ENCODE measurements at regions not wholly inside any gene's neighbourhood (a gene's known extent, or its start where the extent isn't known, plus 50 kb on each side); places are given as distances from the start of the nearest gene placed in this dataset.

GRCh38 chr2:234285541-234285940 is 211.3 kb downstream of the ARL4C start:
- Histone ChIP-seq H3K36me3 (ENCODE audit: insufficient read depth, low read length) (no peaks in the 10 kb centered on the region), H3K9me2 (replicated peaks; ENCODE audit: low read depth, low read length) (no peaks in the 10 kb centered on the region), H3K4me3 (ENCODE audit: low read length, poor library complexity, severe bottlenecking) (no peak overlapping the region), H2AFZ (ENCODE audit: low read length) (no peak overlapping the region), H3K27me3 (ENCODE audit: insufficient read depth, low read length, poor library complexity, severe bottlenecking) (no peaks in the 10 kb centered on the region), H3K4me2 (ENCODE audit: low read depth, low read length, poor library complexity, severe bottlenecking) (no peak overlapping the region), H3K79me2 (ENCODE audit: insufficient read depth, low read length) (no peaks in the 10 kb centered on the region), H3F3A (ENCODE audit: low read depth) (no peaks in the 10 kb centered on the region), H3K9me3 (ENCODE audit: insufficient read depth, low read depth, low read length) (no peaks in the 10 kb centered on the region), H4K20me1 (ENCODE audit: insufficient read depth, low read length, poor library complexity, severe bottlenecking) (no peaks in the 10 kb centered on the region), H3K4me1 (ENCODE audit: insufficient read depth, low read length, poor library complexity, severe bottlenecking) (peaks cover 16% of the 10 kb centered on the region), H3K9ac (ENCODE audit: low read depth, low read length, poor library complexity, severe bottlenecking) (no peak overlapping the region)
- TF ChIP-seq EZH2phosphoT487 (IDR thresholded peaks at IDR 0.05; ENCODE audit: borderline replicate concordance) (no peak), CTCF (conservative IDR thresholded peaks at IDR 0.05; ENCODE audit: low read length) (no peak)

- no peaks in the 10 kb centered on the region for H3K9me2 ChIP-seq (replicated peaks; ENCODE audit: low read depth, low read length)
- H3K4me2 ChIP-seq (ENCODE audit: low read depth, low read length, poor library complexity, severe bottlenecking), result no peak overlapping the region
- no peak overlapping the region for H2AFZ ChIP-seq (ENCODE audit: low read length)
- H3K9me3 ChIP-seq (ENCODE audit: insufficient read depth, low read depth, low read length), result no peaks in the 10 kb centered on the region
- H3K36me3 ChIP-seq (ENCODE audit: insufficient read depth, low read length), result no peaks in the 10 kb centered on the region
- H3K9ac ChIP-seq (ENCODE audit: low read depth, low read length, poor library complexity, severe bottlenecking), result no peak overlapping the region
- H3K4me1 ChIP-seq (ENCODE audit: insufficient read depth, low read length, poor library complexity, severe bottlenecking), result no peaks in the 10 kb centered on the region
- H3K4me3 ChIP-seq (ENCODE audit: low read length, poor library complexity, severe bottlenecking), result no peak overlapping the region
- no peaks in the 10 kb centered on the region for H3F3A ChIP-seq (ENCODE audit: low read depth)
- no peaks in the 10 kb centered on the region for H3K27me3 ChIP-seq (ENCODE audit: insufficient read depth, low read length, poor library complexity, severe bottlenecking)
- H4K20me1 ChIP-seq (ENCODE audit: insufficient read depth, low read length, poor library complexity, severe bottlenecking), result no peaks in the 10 kb centered on the region
- no peaks in the 10 kb centered on the region for H3K79me2 ChIP-seq (ENCODE audit: insufficient read depth, low read length)
- TF ChIP-seq EZH2phosphoT487 (IDR thresholded peaks at IDR 0.05; ENCODE audit: borderline replicate concordance), result no peak
- no peak for TF ChIP-seq CTCF (conservative IDR thresholded peaks at IDR 0.05; ENCODE audit: low read length)
Measured at GRCh38 chr2:234279637-234280036, 217.2 kb downstream of the ARL4C start.

- H3K27me3 ChIP-seq (ENCODE audit: insufficient read depth, low read length, poor library complexity, severe bottlenecking), result no peaks in the 10 kb centered on the region
- H3K4me1 ChIP-seq (ENCODE audit: insufficient read depth, low read length, poor library complexity, severe bottlenecking), result peaks cover 4% of the 10 kb centered on the region
- no peaks in the 10 kb centered on the region for H3K9me2 ChIP-seq (replicated peaks; ENCODE audit: low read depth, low read length)
- no peak overlapping the region for H3K9ac ChIP-seq (ENCODE audit: low read depth, low read length, poor library complexity, severe bottlenecking)
- H3K36me3 ChIP-seq (ENCODE audit: insufficient read depth, low read length), result no peaks in the 10 kb centered on the region
- H2AFZ ChIP-seq (ENCODE audit: low read length), result no peak overlapping the region
- H3K4me2 ChIP-seq (ENCODE audit: low read depth, low read length, poor library complexity, severe bottlenecking), result no peak overlapping the region
- TF ChIP-seq EZH2phosphoT487 (IDR thresholded peaks at IDR 0.05; ENCODE audit: borderline replicate concordance), result no peak
- TF ChIP-seq CTCF (conservative IDR thresholded peaks at IDR 0.05; ENCODE audit: low read length), result no peak
- H3K9me3 ChIP-seq (ENCODE audit: insufficient read depth, low read depth, low read length), result no peaks in the 10 kb centered on the region
- no peaks in the 10 kb centered on the region for H3K79me2 ChIP-seq (ENCODE audit: insufficient read depth, low read length)
- no peak overlapping the region for H3K4me3 ChIP-seq (ENCODE audit: low read length, poor library complexity, severe bottlenecking)
- no peaks in the 10 kb centered on the region for H3F3A ChIP-seq (ENCODE audit: low read depth)
- no peaks in the 10 kb centered on the region for H4K20me1 ChIP-seq (ENCODE audit: insufficient read depth, low read length, poor library complexity, severe bottlenecking)
Measured at GRCh38 chr2:234278556-234279255, 218.2 kb downstream of the ARL4C start.

All from Loucy (cell line).